Stimulated activated CD8-positive, alpha-beta memory T cell treated with anti-CD3 and anti-CD28 coated beads, Interleukin-12 subunit alpha, Interleukin-12 subunit beta, amount 100 ng/mL, for 1 hour (primary cell): ENCODE measurements at regions not wholly inside any gene's neighbourhood (a gene's known extent, or its start where the extent isn't known, plus 50 kb on each side); places are given as distances from the start of the nearest gene placed in this dataset.

ENCODE experiments used
- DNase-seq: peaks from one replicate; pipeline ENCODE4 v3.0.0-alpha.2; 2020; ENCODE audit warnings: low read depth

DNA sequence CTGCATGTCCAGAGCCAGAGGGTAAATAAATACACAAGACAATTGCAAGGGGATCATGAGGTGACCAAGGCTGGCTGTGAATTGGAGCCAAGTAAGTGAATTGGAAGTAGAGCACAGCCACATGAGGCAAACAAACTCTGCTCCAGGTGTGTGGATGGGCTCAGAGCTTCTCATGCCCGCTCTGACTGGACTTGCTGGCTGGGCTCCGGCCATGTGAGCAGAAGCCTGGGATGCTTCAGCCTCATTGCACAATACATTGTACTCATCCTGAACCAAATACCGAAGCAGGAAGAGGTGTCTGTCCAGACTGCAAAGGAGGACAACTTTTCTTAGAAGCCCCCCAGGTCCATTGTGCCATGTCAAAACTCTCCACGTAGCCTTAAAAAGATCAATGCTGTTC is 193.0 kb downstream of the TTC8 start:
- DNase-seq = no peak

DNA sequence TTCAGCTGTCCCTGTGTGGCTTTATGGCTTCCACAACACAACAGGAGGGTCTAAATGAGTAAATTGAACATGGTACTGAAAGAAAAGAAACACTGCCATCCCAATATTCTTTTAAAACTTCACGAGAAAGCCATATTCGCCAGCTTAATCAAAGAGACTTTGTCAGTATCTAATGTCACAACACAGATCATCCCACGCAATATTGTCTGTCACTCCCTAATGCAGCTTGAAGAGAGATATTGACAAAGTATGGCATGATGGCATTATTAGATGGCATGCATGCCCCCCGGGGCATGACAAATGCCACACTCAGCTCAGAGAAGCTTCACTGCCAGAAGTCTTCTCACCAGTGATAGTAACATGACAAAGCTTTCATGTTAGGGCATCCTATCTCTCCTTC is 197.8 kb downstream of the TTC8 start:
- no peak for DNase-seq

DNA sequence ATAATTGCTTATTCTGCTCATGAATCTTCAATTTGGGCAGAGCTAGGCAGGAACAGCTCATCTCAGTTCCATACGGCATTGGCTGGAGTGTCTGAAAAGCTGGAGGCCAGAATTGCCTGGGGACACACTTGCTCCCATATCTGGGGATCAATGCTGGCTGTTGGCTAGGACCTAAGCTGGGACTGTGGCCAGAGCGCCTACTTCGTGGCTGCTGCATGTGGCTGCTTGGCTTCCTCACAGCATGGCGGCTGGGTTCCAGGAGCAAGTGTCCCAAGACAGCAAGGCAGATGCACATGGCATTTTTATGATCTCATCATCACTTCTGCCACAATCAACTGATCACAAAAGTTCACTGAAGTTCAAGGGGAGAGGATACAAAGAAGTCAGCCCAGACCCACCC is 200.2 kb downstream of the TTC8 start:
- no peak for DNase-seq

DNA sequence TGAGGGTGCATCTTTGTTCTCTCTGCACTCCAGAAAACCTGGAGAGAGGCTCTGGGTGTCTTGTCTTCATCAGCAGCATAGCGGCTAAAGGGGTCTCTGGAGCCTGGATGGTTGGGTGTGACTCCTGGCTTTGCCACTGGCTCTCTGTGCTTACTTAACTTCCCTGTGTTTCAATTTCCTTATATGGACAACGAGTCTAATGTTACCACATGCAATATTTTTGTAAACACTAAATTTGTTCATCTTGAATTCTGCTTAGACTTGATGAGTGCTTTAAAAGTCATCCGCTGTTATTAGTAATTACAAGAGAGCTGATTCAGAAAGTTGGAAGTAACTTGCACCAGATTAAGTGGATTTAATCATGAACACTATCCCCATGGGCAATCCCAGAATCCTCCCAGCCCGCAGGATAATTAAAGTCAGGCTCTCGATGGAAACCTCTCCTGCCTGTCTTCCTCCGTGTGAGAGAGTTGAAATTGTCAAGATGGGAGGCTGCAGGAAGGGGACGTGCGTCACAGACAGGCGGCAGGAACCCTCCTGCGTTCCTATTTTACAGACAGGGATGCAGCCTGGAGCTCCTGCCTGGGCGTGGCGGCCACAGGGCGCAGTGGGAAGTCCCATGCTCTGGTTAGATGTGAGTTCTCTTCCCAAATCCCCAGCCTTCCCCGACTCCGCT is 201.2 kb downstream of the TTC8 start:
- no peak for DNase-seq

DNA sequence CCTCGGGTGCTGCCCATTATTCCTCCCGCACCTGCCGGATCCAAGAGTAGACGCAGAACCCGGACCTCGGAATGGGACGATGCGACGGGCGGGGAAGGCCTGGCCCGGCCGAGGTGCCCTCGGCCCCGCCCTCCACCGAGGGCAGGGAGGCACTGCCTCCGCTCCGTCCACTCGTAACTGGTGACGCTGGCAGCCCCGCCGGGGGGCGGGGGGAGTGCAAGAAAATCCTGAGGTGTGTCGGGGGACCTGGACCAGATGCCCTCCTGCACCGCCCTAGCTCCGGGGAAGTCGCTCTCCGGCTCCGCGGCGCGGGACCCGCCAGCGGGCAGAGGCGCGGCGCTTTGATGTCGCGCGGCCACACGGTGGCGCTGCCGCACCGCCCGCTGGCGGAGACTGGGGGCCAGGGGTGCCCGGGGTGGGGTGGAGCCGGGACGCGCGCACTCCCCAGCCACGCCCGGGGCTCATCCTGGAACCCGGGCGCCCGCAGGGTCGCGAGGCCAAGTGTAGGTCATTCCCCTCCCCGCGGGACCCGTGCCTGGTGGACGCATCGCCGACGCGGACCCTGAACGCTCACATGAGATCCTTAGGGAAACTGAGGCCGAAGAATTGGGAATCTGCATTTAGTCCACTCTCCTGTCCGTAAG is 202.8 kb downstream of the TTC8 start:
- peak; percentile 41 for DNase-seq

DNA sequence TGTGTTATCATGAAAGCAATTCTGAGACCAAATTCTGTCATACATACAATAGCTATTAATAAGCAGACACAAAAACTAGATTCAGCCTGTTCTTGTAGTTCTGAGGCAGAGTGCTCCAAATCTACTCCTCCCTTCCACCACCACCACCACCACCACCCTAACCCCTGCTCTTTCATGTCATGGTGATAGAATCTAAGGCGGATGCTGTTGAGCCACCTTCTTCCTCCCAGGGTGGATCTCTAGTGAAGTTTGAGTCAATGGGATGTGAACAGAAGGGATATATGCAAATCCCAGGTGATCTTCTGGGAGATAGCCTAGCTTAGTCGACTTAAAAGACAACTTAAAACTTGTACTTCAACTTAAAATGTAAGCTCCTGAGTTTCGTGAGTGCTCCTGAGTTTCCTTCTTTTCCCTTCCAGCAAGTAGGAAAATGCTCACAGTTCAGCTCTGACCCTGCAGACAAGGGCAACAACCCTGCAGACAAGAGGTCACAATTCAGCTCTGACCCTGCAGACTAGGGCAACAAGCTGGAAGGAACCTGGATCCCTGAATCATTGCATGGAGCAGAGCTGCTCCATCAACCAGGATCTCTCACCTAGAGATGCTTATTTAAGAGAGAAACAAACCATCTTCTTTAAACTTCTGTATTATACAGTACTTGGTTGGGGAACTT is 204.1 kb downstream of the TTC8 start:
- no peak for DNase-seq

DNA sequence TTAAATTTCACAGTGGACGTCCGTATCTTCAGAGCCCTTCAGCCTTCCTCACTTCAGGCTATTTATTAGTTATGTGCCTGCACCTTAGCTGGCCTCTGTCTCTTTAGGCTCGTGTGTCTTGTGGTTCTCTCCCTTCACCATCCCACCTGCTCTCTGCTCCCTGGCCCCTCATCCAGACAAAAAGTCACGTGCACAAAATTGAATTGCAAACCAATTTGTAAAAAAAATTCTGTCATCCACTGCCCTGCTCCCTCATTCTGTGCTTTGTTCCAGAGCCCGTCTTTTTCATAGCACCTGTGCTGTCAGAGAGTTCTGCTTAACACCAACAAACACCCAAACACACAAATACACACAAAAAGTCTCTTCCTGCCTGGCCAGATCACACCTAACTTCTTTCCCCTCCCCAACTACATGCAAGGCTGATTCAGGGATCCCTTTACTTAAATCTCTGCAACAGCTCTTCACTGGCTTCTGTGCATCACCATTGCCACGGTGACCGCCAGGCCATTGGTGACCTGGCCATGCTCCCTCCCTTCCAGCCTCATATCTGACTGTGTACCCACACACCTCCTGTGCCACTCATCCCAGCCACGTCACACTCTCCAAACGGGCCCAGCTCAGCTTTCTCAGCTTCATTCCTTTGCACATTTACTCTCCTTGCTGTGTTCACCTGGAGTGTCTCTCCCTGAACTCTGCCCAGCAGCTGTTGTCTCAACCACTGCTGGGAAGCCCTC is 205.7 kb downstream of the TTC8 start:
- no peak for DNase-seq

DNA sequence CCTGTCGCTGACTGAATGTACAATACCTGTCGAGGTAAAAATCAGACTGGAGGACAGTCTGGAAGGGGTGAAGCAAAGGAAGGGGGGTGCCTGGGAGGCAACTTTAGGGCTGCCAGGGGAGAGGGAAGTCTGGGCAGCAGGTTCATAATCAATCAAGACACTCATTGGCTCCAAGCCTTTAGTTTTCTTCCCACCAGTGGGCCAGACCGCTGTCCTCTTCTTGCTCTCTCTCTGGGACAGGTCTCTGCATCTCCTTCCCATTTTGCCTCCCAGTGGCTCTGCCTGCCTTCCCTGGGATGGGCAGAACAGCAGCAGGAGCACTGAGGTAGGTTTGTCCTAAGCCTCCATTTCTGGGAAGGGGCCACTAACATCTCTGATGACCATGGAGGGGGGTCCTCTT is 206.5 kb downstream of the TTC8 start:
- no peak for DNase-seq

DNA sequence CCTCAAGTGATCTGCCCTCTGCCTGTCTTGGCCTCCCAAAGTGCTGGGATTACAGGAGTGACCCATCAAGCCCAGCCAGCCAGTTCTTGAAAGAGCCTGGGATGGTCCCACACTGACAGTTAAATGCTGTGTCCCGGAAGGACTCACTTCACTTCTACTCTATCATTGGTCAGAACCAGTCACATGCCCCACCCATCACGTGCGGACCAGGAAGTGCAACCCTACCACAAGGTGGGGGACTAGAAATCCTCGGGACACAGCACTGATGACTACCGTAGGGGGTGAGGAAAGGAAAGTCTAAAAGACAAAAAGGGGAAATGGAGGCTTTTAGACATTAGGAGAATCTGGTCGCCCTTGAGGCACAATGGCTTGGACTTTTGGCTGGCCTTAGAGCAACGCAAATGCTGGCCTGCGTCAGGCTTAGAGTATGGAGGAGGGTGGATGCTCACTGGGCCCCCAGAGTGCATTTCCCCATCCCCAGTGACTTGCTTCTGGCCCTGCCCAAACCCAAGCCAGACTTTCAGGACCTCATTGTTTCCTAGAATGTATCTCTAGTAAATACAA is 207.7 kb downstream of the TTC8 start:
- no peak for DNase-seq

DNA sequence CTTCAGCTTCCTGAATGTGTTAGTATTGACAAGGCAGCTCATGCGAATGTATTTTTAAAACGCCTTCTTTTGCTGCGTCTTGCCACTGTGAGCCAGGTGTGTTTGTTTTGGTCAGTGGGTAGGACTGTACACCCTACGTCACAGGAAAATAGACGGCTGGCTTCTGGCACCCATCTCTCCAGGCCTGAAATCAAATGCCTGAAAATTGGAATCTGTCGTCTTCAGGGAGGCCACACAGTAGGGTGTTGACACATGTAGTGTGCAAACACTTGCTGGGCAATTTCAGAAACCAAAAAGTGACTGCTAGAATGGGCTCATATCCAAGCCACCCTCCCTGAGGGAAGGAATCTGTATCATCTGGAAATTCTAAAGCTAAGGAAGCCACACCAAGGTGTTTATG is 209.3 kb downstream of the TTC8 start:
- no peak for DNase-seq

DNA sequence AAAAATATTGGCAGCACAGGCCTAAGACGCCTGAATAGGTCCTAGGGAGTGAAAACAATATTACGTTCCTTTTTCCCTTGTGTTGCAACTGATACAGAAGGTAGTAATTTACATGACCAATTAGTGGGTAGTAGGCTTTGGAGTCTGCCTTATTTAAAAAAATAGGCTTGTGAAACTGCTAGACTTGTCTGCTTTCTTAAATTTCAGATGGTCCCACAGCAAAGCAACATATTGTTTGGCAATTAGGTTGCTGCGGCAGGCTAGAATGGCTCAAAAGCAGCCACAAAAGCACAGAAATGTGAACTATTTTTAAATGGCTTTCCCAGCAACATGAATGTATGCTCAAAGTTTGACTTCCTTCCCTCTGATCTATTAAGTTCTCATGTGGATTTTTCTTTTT is 211.9 kb downstream of the TTC8 start:
- no peak for DNase-seq

DNA sequence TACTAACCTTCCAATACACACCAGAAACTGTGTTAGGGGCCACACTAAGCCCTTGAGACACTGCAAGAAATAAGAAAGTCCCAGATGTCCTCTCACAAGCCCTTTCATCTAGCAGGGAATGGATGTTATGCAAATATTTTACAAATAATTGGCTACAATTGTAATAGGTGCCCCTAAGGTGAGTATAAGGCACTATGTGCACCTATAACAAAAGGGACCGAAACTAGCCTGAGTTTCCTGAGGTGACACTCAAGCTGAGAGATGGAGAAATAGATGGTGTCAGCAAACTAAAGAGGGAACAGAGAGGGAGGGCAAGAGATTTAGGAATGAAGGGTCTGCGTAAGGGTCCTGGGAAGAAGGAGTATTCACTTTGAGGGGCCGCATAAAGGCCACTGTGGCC is 212.6 kb downstream of the TTC8 start:
- DNase-seq = no peak

DNA sequence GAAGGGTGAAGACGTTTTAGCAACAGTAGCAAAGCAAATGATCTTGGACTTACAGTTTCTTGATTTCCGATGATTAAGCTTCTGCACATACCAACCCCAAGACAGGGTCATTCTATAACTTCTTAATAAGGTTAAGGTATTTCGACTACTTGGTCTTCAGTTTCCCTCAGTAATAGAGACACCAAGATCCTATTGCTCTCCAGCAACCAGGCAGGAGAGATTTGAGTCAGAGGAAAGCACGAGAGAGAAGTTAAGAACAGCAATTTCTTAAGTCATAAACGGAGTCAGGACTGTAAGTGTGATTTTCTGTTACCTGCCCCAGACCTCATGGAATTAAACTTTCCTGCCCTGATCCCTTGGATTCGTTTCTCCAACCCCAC is 215.6 kb downstream of the TTC8 start:
- DNase-seq = no peak

DNA sequence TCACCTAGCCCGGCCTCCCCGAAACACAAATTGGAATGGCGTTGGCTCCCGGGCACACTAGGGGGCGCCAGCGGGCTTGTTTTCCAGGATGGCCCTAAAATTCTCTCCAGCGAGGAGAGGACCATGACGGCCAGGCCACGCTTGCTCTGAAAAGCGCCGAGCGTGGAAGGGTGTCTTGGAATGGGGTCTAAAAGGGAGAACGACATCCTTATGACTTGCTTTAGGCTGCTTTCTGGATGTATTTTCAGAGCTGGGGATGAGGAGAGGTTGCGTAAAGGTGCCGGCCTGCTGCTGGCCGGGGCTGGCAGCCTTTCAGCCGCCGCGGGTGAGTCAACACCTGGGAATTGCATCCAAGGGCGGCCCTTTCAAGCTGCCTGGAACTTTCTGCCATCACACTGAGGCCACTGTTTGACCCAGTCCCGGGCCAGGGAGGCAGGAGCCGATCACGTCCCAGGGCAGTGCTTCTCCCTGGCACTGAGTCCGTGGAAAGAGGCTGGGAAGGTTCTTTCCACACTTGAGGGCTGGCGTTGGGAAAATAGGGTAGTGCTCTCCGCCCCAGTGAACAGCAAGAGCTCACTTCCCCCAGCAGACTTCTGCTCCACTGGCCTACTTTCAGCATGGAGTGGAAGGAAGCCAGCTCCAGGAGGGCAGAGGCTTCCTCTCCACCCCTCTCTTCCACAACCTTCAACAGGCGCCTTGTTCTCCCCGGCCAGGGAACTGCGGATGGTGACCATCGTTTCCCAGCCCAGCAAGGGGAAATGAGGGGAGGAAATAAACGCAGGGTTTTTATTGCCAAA is 216.2 kb downstream of the TTC8 start:
- peak; percentile 68 for DNase-seq

DNA sequence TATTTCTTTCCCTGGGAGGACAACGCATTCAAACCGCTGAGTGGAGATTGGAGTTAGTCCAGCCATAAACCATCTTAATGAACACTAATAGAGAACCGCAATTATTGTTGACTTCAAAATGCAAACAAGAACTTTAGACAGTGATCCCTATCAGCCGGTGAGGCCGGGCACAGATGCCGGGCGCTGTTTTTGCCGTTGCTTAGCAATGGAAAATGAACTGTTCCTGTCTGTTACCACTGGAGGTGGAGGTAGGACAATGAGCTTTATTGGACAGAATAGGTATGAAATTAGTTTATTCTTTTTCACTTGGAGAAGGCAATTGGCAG is 216.8 kb downstream of the TTC8 start:
- no peak for DNase-seq

DNA sequence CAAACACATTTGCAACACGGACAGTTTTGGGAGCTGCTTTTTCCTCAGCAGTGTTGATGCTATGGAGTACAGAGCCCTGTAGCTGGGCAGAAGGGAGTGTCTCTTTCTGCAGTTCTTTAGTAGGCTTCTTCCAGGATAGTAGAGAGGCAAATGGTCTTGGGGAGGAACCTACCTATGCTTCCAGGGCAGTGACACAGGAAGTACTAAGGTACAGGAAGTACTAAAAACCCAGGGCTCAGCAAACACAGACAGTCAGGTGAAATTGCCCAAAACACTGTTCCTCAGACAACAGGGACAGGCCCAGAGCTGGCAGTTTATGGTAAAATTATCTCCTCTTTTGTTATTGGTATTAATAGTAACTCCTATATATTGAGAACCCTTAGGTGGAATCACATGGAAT is 217.6 kb downstream of the TTC8 start:
- no peak for DNase-seq

DNA sequence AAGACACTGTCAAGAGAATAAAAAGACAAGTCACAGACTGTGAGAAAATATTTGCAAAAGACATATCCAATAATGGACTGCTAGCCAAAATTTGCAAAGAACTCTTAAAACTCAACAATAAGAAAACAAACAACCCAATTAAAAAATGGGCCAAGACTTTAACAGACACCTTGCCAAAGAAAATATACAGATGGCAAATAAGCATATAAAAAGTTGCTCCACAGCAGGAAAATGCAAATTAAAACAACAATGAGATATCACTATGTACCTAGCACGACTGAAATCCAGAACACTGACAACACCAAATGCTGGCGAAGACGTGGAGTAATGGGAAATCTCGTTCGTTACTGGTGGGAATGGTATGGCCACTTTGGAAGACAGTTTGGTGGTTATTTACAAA is 228.9 kb downstream of the TTC8 start:
- DNase-seq = no peak

DNA sequence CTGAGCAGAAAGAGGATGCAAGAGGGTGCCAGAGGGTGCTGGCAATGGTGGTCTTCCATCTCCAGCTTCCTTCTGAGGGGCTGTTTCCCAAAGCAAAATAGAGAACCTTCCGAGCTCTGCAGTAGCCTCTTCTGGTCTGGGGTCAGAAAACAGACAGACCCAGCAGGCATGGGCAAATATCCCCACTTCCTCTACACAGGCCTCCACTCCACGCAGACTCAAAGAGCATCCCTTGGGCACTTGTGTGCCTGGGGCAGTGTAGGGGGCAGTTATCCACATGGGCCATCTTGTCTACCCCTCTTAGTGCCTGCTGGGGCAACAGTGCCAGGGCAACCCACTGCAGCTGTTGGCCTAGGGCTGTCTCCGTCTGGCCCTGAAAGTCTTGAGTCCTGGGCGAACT is 231.9 kb downstream of the TTC8 start:
- no peak for DNase-seq

DNA sequence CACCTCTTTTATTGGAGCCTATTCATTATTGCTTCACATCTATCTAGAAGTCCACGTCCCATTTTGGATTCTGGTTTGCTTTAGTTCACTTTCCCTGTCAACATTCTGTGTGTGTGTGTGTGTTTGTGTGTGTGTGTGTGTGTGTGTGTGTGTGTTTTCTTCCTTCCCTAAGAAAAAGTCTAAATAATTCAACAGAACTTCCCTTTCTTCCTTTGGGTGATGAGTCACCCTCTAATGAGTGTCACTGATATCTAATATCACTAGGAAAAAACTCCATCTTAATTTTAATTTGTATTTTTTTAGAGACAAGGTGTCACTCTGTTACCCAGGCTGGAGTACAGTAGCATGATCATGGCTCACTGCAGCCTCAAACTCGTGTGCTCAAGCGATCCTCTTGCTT is 234.2 kb downstream of the TTC8 start:
- DNase-seq = no peak

DNA sequence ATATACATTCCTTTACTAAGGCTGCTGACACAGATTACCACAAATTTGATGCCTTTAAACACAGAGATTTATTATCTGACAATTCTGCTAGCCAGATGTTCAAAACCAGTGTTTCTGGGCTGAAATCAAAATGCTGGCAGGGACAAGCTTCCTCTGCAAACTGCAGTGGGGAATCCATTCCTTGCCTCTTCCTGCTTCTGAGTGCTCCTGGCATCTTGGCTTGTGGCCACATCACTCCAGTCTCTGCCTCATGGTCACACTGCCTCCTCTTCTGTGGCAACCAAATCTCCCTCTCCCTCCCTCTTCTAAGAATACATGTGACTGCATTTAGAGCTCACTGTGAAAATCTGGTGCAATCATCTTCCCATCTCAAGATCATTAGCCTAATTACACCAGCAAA is 235.7 kb downstream of the TTC8 start:
- no peak for DNase-seq

DNA sequence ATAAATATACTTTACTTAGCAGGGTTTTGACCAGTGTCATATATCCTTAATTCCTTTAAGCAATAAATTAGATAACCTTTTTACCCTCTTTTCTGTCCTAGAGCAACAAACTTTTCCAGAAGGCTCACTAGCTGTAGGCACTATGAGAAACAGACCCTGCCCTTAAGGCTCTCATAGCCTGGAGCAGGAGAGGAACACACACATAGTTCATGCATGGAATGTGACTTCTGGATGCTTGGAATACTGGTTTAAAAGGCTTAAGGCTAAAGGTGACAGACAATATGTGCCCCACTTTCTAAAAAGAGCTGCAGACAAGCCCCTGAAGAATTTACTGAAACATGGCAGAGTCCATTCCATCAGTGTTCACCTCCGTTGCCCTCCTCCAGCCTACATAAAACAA is 237.2 kb downstream of the TTC8 start:
- no peak for DNase-seq

DNA sequence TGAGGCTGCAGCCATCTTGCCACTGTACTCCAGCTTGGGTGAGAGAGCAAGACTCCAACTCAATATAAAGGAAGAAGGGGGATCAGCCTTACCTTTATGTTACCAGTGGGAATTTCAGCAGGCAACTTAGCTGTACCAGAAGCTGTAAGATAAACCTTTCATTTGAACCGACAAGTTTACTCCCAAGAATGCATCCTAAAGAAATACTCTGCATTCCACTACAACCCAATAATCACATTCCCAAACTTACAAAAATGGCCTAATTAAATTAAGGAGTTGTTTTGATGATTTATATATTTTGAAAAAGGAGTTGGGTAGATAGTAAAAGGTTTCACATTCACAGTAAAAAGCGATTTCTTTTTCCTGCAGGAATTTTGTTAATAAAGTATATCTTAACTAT is 241.4 kb downstream of the TTC8 start:
- DNase-seq = no peak
